T-helper 1 cell treated with Interleukin-12 subunit alpha and Interleukin-12 subunit beta and Interleukin-4 antibody, amounts not matched to agents 30 ng/mL and 1 ng/mL, for 36 hours (primary cell): ENCODE measurements at regions not wholly inside any gene's neighbourhood (a gene's known extent, or its start where the extent isn't known, plus 50 kb on each side); places are given as distances from the start of the nearest gene placed in this dataset.

Experiments used
- intact Hi-C: fragments of 100-400 bp; cut with micrococcal nuclease; formaldehyde crosslinking; loops from one replicate; pipeline ENCODE4 v1.15.1; 2024

DNA sequence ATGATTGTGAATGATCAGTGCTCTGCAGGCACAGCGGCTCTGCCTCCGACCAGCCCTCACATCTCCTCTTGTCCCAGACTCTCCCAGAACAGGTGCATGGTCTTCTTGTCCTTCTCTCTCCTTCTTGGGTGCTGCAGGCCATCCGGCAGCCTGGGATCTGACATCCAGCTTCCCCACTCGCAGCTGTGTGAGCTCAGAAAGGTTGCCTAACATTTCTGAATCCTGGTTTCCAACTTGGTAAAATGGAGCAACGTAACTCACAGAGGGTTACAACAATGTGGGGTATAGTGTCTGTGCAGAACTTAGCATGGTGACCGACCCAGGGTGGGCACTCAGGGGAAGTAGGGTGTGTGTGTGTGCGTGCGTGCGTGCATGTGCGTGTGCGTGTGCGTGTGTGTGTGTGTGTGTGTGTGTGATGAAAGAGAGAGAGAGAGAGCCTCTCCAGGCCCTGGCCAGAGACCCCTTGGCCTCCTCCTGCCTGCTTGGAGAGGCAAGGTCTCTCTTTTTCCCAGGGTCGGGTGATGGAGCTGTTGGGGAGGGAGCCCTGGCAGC is 110.1 kb downstream of the SNX5 start:
- intact Hi-C loops, result loop anchor here (2.0 to 5.0 kb wide), 2 partner anchors 40 to 176 kb away; partner anchors contain the start of gene RRBP1

GRCh38 chr20:17857639-17858449 is 110.8 kb downstream of the SNX5 start:
- intact Hi-C loops, result loop anchor here (2.0 to 5.0 kb wide), 2 partner anchors 41 to 176 kb away; partner anchors contain the start of gene RRBP1

- intact Hi-C loops, result loop anchor here (5.0 kb wide), 1 partner anchor 175 kb away; the partner anchor contains the start of gene RRBP1
Measured at GRCh38 chr20:17856837-17857605, 111.6 kb downstream of the SNX5 start.

GRCh38 chr20:17856024-17856564 is 112.5 kb downstream of the SNX5 start:
- intact Hi-C loops, result loop anchor here (5.0 kb wide), 1 partner anchor 174 kb away; the partner anchor contains the start of gene RRBP1

DNA sequence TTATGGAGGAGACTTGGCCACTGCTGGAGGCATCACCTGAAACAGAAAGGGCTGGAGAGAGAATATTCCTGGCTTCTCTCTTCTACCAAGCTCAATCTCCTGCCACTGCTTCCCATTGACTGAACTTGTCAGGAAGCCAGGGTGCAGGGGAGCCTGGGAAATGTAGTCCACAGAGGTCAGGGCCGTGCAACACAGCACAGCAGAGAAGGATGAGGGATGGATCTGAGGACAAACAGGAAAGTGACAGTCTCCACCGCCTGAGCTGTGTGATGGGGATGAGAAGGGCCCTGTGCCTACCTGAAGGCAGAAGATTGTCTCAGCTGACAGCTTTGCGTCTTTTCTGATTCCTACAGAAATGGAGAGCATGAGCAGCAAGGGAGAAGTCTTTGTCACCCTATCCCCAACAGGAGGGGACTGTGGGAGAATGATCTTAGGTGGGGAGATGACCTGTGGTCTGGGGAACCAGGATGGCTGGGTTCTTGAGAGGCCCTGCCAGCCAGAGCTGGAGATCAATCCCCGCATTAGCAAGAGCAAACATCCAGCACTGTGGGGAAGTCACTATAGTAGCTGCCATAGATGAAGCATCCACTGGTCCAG is 114.2 kb downstream of the SNX5 start:
- intact Hi-C loops, result no loop called here

DNA sequence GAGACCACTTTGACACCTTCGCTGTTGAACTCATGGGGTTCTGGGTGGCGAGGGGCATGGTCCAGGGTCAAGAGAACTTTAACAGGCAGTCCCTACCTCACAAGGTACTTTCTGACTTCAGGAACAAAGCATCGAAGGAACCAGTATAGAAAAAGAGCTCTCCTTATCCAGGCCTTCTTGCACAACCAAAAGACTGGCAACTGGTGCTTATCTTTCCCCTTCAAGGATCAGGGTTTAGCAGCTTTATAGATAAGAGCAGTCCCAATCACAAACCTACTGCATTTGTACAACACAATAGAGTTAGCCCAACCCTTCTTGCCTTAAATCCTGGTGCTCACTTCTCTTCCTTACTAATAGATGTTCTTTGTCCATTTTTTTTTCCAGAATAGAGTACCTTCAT is 116.3 kb downstream of the SNX5 start:
- intact Hi-C loops, result no loop called here

DNA sequence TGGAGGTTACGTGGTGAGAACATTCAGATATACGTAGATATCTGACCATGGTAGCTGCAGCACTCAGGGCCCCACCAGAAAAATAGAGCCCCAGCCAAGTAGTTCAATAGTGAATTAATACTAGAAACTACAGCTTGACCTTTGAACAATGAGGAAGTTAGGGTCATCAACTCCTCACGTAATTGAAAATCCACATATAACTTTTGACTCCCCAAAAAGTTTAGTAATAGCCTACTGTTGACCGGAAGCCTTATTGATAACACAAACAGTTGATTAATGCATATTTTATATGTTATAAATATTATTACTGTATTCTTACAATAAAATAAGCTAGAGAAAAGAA is 117.9 kb downstream of the SNX5 start:
- intact Hi-C loops, result no loop called here

GRCh38 chr20:17849901-17850683 is 118.5 kb downstream of the SNX5 start:
- intact Hi-C loops, result no loop called here

GRCh38 chr20:17849138-17849900 is 119.3 kb downstream of the SNX5 start:
- intact Hi-C loops, result no loop called here

DNA sequence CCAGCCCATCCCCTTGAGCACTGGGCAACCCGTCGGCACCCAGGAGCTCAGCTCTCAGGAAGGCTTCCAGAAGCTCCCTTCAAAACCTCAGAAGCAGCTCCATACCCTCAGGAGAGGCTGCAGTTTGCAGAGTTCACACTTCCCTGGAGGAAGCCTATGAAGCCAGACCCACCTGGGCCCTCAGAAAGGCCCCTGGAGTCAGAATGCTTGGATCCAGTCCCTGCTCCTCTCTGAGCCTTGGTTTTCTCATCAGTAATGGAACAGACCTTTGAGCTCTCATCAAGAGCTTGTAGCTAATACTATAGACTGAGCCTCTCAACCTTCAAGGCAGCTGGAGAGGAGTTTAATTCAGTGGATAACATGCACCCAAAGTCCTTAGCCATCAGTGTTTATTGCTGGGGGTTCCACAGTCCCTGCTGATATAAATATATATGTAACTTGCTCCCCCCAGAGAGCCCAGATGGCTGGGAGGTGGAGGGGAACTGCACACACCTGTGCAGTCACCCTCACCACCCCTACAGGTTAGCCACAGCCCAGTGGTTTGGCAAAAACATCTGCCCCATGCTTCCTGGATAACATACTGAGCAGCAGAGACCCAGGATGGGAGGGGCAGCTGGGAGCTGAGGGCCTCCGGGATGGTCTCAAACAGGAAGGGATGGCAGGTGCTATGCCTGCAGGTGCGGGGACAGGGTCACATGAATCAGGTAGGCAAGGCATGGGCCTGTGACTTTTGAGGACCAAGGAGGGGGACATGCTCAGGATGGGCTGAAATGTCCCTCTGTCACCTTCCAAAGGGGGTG is 120.1 kb downstream of the SNX5 start:
- intact Hi-C loops, result no loop called here

- intact Hi-C loops, result no loop called here
Measured at GRCh38 chr20:17845701-17846475, 122.7 kb downstream of the SNX5 start.

DNA sequence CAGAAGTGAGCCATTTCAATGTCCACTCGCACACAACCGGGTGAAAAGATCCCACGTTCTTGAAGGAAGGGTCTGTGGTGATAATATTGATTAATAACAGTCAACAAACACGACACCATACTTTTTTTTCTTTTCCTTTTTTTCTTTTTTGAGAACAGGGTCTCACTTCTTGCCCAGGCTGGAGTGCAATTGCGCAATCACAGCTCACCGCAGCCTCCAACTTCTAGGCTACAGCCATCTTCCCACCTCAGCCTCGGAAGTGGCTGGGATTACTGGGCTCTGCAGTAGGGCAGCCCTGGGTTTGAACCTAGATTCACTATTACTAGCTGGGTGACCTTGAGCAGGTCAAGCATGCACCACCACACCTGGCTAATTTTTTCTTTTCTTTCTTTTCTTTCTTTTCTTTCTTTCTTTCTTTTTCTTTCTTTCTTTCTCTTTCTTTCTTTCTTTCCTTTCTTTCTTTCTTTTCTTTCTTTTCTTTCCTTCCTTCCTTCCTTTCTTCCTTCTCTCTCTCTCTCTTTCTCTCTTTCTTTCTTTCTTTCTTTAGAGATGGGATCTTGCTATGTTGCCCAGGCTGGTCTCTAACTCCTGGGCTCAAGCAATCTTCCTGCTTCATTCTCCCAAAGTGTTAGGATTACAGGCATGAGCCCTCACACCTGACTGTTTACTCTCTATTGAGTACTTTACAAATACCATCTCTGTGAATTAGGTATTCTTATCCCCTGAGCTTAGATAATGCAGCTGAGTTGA is 123.9 kb downstream of the SNX5 start:
- intact Hi-C loops, result loop anchor here (5.0 kb wide), 1 partner anchor 53 kb away; no protein-coding TSS in a partner anchor

GRCh38 chr20:17844133-17844429 is 124.5 kb downstream of the SNX5 start:
- intact Hi-C loops, result loop anchor here (5.0 kb wide), 1 partner anchor 53 kb away; no protein-coding TSS in a partner anchor

DNA sequence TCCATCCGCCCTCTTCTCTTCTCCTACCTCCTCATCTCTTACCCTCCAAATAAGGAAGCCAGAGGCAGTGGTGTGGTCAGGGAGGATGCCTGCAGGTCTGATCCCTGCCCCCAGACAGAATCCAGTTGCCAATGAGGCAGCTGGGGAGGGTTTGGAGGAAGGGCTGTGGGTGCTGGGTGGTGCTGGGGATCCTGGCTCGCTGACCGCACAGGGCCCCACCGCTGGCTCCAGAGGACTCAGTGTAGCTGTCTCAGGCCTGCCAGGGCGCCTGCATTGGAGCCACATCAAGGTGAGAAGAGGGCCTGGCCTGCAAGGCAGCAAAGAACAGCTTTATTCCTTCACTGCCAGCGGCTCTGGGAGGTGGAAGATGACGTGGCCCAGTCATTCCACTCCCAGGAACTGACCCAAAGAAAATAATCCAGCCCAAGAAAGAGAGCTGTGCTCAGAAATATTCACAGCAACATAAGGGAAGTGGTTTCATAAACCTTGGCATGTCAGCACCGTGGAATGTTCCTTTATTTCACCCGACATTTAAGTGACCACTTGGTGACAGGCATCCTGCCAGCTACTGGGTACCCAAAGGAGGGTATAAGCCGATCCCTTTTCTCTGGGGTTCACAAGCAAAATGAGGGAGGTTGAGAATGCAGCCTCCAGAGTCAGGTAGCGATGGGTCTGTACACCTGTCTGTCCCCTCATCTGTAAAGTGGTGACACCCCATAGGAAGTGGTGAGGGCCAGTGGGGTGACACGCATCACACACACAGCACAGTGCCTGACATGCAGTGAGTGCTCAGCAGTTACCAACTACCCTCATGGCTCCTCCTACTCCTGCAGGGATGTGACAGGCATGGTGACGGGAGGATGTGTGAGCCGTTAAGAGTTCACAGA is 125.1 kb downstream of the SNX5 start:
- intact Hi-C loops, result loop anchor here (5.0 kb wide), 1 partner anchor 54 kb away; no protein-coding TSS in a partner anchor

DNA sequence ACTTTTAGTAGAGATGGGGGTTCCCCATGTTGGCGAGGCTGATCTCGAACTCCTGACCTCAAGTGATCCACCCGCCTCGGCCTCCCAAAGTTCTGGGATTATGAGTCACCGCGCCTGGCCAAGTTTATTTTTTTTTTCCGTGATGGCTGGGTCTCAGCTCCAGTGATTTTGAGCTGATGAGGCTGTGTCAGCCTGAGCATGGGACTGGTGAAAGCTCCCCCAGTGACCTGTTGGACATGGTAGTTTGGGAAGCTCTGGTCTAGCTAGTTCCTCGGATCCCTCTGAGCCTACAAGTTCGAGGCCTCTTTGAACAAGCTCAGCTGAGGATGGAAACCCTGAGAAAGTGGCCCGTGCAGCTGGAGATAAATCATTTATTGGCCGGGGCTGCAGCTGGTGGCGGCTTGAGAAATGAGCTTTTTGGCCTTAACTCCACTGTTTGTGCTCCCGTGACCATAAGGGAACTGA is 126.8 kb downstream of the SNX5 start:
- intact Hi-C loops, result loop anchor here (5.0 kb wide), 1 partner anchor 56 kb away; no protein-coding TSS in a partner anchor

DNA sequence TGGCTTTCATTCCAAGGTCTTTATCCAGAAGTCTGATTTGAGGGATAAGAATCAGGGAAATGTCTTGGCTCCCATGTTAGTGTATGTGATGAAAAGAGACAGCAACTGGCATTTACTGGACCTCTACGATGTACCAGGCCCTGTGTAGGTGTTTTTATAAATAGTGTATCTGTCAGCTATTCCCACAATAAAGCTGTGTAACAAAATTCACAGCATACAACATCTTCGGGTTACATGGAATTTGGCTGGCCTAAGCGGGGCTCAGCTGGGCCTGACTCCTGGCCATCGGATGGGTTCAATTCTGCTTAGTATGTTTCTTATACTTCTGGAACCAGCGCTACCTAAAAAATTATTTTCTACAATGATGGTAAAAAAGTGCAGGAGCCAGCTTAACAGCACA is 128.2 kb downstream of the SNX5 start:
- intact Hi-C loops, result loop anchor here (5.0 kb wide), 1 partner anchor 57 kb away; no protein-coding TSS in a partner anchor
